ENCODE measurements at regions not wholly inside any gene's neighbourhood (a gene's known extent, or its start where the extent isn't known, plus 50 kb on each side); places are given as distances from the start of the nearest gene placed in this dataset.

DNA sequence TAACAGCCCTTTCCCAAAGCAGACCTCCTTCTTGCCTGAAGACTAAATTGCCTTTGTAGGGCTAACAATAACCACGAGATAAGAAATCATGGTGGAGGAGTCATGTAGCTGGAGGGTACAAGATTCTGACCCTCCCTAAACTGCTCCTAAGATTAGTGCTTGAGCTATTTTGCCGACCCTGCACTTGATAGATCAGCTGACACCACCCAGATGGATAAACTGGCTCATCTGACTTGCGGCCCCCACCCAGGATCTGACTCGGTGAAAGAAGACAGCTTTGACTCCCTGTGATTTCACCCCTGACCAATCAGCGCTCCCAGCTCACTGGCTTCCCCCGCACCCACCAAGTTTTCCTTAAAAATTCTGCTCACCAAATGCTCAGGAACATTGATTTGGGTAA lies 57.6 kb upstream of the UNC93A start:
- intact Hi-C loops (cut with micrococcal nuclease) = no loop called here
- POLR2A ChIA-PET = no interaction called here
- Histone ChIP-seq H3K9ac (ENCODE audit: low read length) (no peak overlapping the region), H3K27ac (ENCODE audit: low read depth, low read length) (no peak overlapping the region), H3K9me2 (ENCODE audit: insufficient read depth) (no peaks in the 10 kb centered on the region), H3K9me3 (ENCODE audit: control insufficient read depth in 1 of 2, insufficient read depth in 1 of 2, low read depth in 1 of 2, low read length in 2 of 2) (no peaks in the 10 kb centered on the region), H3K36me3 (ENCODE audit: control insufficient read depth in 1 of 2, insufficient read depth in 2 of 2, low read length in 2 of 2) (no peaks in the 10 kb centered on the region), H2AFZ (ENCODE audit: low read depth, low read length, poor library complexity, severe bottlenecking) (no peak overlapping the region), H3K4me1 (ENCODE audit: control insufficient read depth in 1 of 2, insufficient read depth in 2 of 2, low read length in 2 of 2) (no peaks in the 10 kb centered on the region), H3K4me2 (ENCODE audit: low read length) (no peak overlapping the region), H3K4me3 (replicated peaks in 1 of 2; ENCODE audit: low read depth in 1 of 2, low read length in 2 of 2) (no peak overlapping the region), H3K79me2 (ENCODE audit: insufficient read depth, low read length) (no peaks in the 10 kb centered on the region), H3K27me3 (ENCODE audit: insufficient read depth, low read length) (peaks cover 47% of the 10 kb centered on the region), H4K20me1 (ENCODE audit: insufficient read depth) (no peaks in the 10 kb centered on the region)
- CTCF ChIA-PET = no interaction called here
- RAD21 ChIA-PET (ENCODE audit: low non-redundant PET in 1 of 2, low total read pairs in 2 of 2, uncharacterized antibody in 2 of 2, unreplicated experiment in 2 of 2) = no interaction called here
- DNase-seq (ENCODE audit: low read depth, low spot score) (no peak), ATAC-seq (no peak)
- TF ChIP-seq ELF1 (IDR thresholded peaks at IDR 0.05; ENCODE audit: borderline replicate concordance, low read depth) = no peak
- TF ChIP-seq YY1 (IDR thresholded peaks at IDR 0.05; ENCODE audit: extremely low read depth, insufficient replicate concordance, low read depth, low read length) = no peak
- TF ChIP-seq EZH2phosphoT487 (IDR thresholded peaks at IDR 0.05; ENCODE audit: borderline replicate concordance) = no peak
- TF ChIP-seq, protein P1, sequence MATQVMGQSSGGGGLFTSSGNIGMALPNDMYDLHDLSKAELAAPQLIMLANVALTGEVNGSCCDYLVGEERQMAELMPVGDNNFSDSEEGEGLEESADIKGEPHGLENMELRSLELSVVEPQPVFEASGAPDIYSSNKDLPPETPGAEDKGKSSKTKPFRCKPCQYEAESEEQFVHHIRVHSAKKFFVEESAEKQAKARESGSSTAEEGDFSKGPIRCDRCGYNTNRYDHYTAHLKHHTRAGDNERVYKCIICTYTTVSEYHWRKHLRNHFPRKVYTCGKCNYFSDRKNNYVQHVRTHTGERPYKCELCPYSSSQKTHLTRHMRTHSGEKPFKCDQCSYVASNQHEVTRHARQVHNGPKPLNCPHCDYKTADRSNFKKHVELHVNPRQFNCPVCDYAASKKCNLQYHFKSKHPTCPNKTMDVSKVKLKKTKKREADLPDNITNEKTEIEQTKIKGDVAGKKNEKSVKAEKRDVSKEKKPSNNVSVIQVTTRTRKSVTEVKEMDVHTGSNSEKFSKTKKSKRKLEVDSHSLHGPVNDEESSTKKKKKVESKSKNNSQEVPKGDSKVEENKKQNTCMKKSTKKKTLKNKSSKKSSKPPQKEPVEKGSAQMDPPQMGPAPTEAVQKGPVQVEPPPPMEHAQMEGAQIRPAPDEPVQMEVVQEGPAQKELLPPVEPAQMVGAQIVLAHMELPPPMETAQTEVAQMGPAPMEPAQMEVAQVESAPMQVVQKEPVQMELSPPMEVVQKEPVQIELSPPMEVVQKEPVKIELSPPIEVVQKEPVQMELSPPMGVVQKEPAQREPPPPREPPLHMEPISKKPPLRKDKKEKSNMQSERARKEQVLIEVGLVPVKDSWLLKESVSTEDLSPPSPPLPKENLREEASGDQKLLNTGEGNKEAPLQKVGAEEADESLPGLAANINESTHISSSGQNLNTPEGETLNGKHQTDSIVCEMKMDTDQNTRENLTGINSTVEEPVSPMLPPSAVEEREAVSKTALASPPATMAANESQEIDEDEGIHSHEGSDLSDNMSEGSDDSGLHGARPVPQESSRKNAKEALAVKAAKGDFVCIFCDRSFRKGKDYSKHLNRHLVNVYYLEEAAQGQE (IDR thresholded peaks at IDR 0.05; ENCODE audit: low read depth) = no peak
- no peak for TF ChIP-seq ZFX (IDR thresholded peaks at IDR 0.05)
- no peak for TF ChIP-seq SIN3A (IDR thresholded peaks at IDR 0.05; ENCODE audit: low read depth)
- no peak for TF ChIP-seq RAD21 (IDR thresholded peaks at IDR 0.05; ENCODE audit: low read depth)
- no peak for TF ChIP-seq POLR2AphosphoS5 (IDR thresholded peaks at IDR 0.05; ENCODE audit: low read depth, low read length)
- TF ChIP-seq, protein P2, sequence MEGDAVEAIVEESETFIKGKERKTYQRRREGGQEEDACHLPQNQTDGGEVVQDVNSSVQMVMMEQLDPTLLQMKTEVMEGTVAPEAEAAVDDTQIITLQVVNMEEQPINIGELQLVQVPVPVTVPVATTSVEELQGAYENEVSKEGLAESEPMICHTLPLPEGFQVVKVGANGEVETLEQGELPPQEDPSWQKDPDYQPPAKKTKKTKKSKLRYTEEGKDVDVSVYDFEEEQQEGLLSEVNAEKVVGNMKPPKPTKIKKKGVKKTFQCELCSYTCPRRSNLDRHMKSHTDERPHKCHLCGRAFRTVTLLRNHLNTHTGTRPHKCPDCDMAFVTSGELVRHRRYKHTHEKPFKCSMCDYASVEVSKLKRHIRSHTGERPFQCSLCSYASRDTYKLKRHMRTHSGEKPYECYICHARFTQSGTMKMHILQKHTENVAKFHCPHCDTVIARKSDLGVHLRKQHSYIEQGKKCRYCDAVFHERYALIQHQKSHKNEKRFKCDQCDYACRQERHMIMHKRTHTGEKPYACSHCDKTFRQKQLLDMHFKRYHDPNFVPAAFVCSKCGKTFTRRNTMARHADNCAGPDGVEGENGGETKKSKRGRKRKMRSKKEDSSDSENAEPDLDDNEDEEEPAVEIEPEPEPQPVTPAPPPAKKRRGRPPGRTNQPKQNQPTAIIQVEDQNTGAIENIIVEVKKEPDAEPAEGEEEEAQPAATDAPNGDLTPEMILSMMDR (IDR thresholded peaks at IDR 0.05 in 2 of 3, conservative IDR thresholded peaks at IDR 0.05 in 1 of 3; ENCODE audit: borderline replicate concordance in 1 of 3, insufficient read depth in 1 of 3, low read depth in 2 of 3, low read length in 2 of 3) = no peak
- TF ChIP-seq, protein P3, sequence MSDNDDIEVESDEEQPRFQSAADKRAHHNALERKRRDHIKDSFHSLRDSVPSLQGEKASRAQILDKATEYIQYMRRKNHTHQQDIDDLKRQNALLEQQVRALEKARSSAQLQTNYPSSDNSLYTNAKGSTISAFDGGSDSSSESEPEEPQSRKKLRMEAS (IDR thresholded peaks at IDR 0.05) = no peak
- TF ChIP-seq, protein P4, sequence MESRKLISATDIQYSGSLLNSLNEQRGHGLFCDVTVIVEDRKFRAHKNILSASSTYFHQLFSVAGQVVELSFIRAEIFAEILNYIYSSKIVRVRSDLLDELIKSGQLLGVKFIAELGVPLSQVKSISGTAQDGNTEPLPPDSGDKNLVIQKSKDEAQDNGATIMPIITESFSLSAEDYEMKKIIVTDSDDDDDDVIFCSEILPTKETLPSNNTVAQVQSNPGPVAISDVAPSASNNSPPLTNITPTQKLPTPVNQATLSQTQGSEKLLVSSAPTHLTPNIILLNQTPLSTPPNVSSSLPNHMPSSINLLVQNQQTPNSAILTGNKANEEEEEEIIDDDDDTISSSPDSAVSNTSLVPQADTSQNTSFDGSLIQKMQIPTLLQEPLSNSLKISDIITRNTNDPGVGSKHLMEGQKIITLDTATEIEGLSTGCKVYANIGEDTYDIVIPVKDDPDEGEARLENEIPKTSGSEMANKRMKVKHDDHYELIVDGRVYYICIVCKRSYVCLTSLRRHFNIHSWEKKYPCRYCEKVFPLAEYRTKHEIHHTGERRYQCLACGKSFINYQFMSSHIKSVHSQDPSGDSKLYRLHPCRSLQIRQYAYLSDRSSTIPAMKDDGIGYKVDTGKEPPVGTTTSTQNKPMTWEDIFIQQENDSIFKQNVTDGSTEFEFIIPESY (IDR thresholded peaks at IDR 0.05; ENCODE audit: extremely low read depth, insufficient replicate concordance, low read length) = no peak
- TF ChIP-seq ZNF274 (IDR thresholded peaks at IDR 0.05; ENCODE audit: low read depth, low read length) = no peak
- TF ChIP-seq CEBPB (IDR thresholded peaks at IDR 0.05; ENCODE audit: low read depth) = no peak
- no peak for TF ChIP-seq TCF7L2 (IDR thresholded peaks at IDR 0.05; ENCODE audit: borderline replicate concordance, extremely low read depth, insufficient read depth, insufficient read length)
- no peak for TF ChIP-seq FOSL1 (IDR thresholded peaks at IDR 0.05; ENCODE audit: low read depth)
- no peak for TF ChIP-seq EZH2 (IDR thresholded peaks at IDR 0.05)
- no peak for TF ChIP-seq SP1 (IDR thresholded peaks at IDR 0.05; ENCODE audit: low read depth)
- no peak for TF ChIP-seq SRF (IDR thresholded peaks at IDR 0.05; ENCODE audit: low read depth)
- TF ChIP-seq POLR2A (IDR thresholded peaks at IDR 0.05; ENCODE audit: borderline replicate concordance, extremely low read depth, insufficient read depth, insufficient read length) = no peak
- no TSS peak for BruUV-seq (replicated peaks)

All from HCT116 (cell line).